GM21528 (cell line): ENCODE measurements at regions not wholly inside any gene's neighbourhood (a gene's known extent, or its start where the extent isn't known, plus 50 kb on each side); places are given as distances from the start of the nearest gene placed in this dataset.
"Not testable (repeated sequence)": the region's sequence is repeated elsewhere in the genome, so short reads cannot be mapped to it uniquely, and the experiment has no call there.

Source experiments
- ATAC-seq: cut with Tn5 transposase; IDR thresholded peaks from one replicate; pipeline ENCODE4 v1.9.1; 2021; ENCODE audit warnings: mild to moderate bottlenecking, moderate library complexity; ENCODE audit not compliant: unreplicated experiment, low FRiP score

DNA sequence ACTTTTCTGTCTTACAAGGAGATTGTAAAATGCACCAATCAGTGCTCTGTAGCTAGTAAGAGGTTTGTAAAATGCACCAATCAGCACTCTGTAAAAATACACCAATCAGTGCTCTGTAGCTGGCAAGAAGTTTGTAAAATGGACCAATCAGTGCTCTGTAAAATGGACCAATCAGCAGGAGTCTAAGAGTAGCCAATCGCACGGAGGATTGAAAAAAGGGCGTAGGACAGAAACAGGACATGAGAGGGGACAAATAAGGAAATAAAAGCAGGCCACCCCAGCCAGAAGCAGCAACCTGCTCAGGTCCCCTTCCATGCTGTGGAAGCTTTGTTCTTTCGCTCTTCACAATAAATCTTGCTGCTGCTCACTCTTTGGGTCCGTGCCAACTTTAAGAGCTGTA lies 199.1 kb upstream of the TRPC7 start:
- ATAC-seq = not testable (repeated sequence)

DNA sequence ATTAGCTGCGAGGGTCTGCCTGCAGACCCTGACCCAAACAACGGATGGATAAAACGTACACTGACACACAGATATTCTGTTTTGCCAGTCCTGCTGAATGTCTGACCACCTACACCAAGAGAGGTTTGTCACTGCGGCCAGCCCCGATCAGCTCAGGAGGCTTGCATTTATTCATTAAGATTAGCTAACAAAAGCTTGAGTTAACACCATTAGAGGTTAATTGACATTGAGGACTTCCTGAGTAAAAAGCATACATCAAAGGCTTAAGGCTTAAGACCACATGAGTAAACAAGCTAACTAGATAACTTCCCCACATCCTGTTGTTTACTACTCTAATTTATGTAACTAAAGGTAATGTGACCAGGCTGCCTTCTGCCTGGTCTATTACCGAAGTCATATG lies 198.1 kb upstream of the TRPC7 start:
- ATAC-seq = no peak

DNA sequence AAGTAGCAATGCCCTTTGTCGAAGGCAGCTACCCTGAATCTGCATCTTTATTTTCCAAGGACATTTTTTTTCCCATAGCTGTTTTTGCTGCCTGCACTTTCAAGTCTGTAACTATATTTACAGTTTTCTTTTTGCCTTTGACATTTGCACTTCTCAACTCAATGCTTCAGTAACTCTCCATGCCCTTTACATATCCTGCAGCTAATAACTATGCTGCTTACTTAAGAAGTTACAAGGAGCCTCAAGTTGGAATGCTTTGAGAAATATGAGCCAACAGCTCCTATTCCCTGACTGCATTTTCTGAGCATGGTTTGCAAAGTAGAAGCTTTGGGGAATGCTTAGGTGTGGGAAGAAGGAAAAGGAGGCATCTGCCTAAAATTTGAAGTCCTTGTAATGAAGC lies 194.8 kb upstream of the TRPC7 start:
- ATAC-seq = no peak

DNA sequence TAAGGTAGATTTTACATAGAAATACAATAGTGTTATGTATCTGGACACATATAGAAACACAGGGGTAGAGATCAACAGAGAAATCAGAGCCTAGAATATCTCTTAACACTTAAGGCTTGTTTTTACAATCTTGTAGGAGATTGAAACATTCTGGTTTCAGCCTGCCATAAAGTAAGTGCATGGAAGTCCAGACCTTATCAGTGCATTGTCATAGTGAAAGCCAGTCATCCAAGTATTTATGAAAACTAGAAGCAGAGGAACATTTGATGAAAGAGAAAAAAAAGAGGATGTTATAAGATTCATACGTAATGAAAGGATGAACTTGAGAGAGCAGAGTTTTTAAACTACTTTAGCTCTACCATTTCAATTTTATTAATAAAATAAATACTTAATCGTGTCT lies 194.3 kb upstream of the TRPC7 start:
- ATAC-seq = no peak

DNA sequence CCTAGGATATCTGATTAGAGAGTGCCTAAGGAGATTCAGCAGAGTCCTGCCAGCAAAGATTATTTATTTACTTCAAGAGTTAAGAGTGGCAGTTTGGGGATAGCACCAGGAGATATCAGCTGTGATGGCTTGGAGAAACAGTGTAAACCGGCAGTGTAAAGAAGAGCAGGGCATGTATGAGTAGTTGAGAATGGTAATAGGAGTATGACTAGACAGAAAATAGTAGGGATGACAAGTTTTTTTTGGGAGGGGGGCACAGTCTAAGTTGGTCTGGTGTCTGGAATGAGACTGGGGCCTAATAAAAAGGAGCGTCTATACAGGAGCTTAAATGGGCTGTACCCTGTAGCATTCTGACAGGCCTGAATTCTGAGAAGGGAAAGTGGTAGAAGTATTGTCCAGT lies 181.8 kb upstream of the TRPC7 start:
- ATAC-seq = not testable (repeated sequence)

DNA sequence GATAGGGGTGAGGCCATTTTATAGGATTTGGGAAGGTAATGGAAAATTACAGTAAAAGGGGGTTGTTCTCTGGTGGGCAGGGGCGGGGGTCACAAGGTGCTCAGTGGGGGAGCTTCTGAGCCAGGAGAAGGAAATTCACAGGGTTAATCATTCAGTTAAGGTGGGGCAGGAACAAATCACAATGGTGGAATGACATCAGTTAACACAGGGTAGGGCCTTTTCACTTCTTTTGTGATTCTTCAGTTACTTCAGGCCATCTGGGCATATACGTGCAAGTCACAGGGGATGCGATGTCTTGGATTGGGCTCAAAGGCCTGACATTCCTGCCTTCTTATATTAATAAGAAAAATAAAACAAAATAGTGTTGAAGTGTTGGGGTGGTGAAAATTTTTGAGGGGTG lies 181.1 kb upstream of the TRPC7 start:
- ATAC-seq = not testable (repeated sequence)

DNA sequence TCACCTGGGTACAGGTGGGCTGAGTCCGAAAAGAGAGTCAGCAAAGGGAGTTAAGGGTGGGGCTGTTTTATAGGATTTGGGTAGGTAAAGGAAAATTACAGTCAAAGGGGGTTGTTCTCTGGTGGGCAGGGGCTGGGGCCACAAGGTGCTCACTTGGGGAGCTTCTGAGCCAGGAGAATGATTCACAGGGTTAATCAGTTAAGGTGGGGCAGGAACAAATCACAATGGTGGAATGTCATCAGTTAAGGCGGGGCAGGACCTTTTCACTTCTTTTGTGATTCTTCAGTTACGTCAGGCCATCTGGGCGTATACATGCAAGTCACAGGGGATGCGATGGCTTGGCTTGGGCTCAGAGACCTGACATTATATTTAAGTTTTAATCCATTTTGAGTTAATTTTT lies 179.7 kb upstream of the TRPC7 start:
- not testable (repeated sequence) for ATAC-seq

DNA sequence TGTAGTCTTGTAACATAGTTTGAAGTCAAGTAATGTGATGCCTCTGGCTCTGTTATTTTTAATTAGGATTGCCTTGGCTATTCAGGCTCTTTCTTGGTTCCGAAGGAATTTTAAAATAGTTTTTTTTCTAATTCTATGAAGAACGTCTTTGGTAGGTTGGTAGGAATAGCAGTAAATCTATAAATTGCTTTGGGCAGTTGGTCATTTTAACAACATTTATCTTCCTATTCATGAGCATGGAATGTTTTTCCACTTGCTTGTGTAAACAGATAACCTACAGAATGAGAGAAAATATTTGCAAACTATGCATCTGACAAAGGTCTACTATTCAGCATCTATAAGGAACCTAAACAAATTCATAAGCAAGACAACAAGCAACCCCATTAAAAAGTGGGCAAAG lies 173.2 kb upstream of the TRPC7 start:
- ATAC-seq = no peak

DNA sequence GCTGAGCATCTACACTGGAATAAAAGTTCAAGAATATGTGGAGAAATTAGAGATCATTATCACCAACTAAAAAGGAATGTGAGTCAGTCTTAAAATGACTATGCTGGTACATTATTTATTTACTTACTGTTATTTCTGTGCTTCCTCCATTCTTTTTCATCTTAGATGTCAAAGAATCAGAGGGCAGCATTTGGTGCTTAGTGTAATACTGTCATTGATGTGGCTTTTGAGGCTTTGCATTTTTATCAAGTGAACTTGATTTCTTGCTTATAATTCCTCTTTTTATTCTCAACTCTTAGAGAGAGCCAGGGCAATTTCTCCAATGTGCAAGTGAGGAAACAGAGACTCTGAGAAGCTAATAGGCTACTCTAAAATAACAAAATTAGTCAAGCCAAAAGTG lies 163.7 kb upstream of the TRPC7 start:
- no peak for ATAC-seq

DNA sequence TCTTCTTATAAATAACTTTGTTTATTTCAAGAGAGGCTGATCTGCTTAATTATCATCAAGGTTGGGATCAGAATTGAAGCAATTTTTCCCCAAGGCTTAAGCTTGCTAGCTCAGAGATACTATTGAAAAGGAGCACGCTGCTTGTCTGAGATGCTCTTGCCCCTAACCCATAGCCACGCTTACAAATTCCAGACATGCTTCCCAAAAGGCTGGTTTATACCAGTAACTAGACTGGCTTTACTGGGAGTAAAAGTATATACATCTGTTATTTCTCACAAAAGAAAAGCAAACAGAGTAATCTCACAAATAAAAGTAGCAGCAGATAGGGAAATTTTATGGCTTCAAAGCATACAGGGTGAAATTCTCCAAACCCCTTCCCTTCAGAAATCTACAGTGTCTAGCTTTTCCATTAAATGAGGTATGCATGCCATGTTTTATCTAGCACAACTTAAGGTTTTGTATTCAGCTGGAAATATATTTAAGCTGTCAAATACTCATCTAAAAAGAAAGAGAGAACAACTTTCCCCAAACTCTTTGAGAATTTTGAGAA lies 163.2 kb upstream of the TRPC7 start:
- no peak for ATAC-seq

DNA sequence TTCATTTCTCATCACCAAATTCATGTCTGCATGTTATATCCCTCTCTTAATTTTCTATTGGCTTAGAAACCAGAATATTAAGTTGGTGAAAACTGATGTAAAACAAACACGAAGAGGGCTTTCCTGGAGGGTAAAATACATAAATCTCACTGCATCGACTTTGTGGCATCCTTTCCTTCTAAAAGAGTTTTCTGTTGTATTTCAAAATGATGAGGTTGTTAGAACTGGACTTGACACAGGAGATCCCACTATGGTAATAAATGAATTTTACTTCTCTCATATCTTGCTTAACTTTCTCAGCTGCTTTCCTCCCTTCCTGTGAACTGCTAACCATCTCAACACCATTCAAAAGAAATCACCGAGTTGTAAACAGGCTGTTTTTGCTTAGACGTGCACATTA lies 162.0 kb upstream of the TRPC7 start:
- no peak for ATAC-seq

DNA sequence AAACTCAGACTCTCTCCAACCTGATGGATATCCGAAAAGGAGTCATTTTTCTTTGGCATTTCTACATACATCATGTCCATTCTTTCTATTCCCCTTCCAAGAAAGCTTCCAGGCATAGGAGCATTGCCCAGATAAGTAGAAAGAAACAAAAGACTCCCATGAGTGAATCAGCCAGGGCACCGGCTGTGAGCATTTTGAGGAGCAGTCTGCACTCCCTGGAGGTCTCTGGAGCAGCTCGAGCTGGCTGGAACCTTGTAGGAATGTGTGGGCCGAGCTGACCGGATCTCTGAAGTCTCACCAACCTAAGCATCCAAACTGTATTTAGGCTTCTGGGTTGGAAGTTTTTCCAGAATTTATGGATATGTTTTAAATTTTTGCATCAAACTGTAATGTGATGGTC lies 161.4 kb upstream of the TRPC7 start:
- no peak for ATAC-seq

DNA sequence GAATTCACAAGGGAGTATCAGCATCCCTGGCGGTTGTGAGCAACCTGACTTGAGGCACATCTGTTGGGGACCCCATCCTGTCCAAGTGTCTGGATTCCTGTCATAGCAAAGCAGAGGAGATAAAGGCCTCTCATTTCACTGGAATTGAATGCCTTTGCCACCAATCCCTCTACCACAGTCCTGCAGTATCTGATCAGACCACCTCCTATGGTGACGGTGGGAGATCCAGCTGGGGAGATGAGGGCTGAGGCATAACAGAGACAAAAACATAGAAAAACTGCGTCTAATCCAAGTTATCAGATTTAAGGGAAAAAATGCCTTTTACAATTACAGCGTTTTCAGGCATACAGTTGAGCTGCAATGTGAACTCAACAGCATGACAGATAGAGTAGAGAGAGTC lies 160.7 kb upstream of the TRPC7 start:
- no peak for ATAC-seq

DNA sequence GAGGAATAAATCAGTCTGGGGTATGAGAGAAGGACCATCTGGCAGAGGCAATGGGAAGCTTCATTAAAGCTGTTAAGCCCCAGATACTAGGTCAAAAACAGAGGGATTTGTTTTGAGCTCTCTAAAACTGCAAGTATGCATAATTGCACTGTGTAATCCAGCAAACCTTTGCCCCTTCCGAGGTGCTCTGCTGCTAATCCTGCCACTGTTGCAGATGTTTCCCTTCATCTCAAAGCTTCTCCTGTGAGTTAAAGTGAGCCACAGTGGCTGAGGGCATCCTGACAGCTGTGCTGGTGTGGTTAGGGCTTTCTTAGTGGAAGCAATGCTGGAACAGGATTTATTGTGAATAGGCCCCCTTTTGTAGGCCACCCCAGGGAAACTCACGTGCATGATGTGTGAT lies 160.3 kb upstream of the TRPC7 start:
- no peak for ATAC-seq

DNA sequence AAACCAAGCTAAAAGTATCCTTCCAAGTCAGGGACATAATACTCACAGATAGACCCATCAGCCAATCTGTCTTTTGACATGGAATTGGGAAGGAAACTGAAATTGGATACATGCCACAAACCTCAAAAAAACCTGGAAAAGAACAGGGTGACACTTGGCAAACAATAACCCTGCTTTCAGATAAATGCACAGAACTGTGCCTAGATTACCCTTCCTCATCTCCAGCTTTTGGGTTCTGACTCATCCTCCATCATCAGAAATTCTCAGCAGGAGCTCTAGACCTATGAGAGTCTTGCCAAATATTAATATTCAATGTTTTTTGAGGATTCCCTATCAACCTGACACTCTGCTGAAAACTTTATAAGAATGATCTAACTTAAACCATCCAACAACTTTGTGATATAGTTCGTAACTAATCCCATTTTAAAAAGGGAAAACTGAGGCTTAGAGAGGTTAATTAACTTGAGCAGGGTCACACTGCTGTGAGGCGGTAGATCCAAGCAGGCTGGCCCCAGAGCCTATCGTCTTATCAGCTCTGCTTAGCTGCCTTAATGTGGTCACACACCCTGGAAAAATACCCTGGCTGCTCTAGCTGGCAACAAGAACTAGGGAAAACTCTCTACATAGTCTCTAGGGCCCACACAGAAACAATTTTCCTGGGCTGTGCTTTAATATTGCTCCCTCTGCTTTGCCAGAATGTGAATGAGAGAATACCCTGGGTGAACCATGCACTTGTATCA lies 157.0 kb upstream of the TRPC7 start:
- ATAC-seq = no peak

DNA sequence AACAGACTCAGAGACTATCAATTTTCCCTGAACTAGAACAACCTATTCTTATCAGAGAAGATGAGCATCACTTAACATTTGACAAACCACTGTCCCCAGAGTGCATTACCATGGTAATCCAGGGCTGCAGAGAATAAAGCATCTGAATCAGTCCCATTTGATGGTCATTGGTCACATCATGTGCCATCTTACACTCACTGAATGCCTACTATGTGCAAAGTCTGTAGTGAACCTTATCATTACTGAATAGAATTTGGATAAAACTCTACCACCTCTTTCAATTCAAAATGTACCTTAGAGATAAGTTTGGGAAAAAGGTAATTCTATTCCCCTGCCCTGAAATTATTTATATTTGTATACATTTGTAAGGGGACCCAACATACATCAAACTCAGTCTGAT lies 156.4 kb upstream of the TRPC7 start:
- no peak for ATAC-seq

DNA sequence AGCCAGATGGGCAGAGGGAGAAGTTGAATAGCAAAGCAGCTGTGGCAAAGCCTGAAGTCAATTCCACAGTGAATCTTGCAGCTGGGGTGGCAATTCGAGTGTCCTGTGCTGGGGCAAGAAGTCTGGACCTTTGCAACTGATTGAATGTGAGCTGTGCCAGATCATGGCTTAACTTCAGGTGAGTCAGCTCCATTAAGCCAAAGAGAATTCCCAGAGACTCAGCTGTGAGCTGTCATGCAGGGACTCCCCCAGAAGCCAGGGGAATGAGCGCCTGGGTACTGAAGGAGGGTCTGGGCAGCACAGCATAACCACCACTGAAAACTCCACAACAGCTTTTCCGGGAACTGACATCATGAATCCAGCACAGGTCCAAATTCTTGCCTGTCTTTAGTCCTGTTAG lies 153.5 kb upstream of the TRPC7 start:
- ATAC-seq = no peak

DNA sequence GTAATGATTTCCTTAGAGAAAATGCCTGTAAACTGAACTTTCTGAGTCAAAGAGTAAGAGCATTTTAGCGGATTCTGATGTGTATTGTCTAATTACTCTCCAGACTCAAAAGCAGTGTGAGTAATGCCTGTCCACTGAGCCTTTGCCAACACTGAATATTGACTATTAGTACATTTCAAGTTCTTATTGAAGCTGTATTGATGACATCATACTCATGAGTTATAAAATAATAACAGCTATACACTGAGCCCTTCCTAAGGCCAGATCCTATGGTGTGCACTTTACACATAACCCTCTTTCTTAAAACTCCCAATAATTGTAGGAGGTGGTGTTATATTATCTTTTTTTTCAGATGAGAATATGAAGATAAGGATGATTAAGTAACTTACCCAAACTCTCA lies 152.8 kb upstream of the TRPC7 start:
- ATAC-seq = no peak

DNA sequence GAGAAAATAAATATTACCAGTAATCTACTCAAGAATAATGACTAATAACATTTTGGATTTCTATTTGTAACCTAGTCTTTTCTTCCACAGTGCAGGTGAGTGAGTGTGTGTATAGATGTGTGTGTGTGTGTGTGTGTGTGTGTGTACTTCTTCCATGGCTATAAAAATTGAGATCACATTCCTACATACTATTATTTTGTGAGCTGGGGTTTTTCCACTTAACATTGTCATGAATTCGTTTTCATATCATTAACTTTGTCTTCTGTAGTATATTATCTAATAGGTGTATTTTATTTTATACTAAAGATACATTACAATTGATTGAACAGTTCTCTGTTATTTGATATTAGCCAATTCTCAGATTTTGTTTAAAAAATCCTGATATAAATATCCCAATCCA lies 152.4 kb upstream of the TRPC7 start:
- ATAC-seq = no peak

DNA sequence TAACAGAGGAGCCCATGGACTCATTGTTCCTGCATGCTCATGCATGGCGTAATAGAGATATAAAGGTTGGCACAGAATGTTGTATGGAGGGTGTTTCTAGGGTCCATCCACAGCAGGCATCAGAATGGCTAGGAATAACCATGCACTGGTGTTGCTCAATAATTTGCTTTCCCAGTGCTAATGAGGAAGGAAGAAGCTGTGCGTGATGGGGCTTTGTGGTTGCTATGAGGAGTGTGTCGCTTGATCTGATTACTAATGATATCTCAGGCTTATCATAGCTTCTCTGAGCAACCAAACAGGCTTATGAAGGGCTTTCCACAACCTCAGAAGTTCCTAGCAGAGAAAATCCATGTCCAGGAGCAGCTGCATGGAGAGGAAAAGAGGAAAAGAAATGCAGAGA lies 151.3 kb upstream of the TRPC7 start:
- no peak for ATAC-seq

DNA sequence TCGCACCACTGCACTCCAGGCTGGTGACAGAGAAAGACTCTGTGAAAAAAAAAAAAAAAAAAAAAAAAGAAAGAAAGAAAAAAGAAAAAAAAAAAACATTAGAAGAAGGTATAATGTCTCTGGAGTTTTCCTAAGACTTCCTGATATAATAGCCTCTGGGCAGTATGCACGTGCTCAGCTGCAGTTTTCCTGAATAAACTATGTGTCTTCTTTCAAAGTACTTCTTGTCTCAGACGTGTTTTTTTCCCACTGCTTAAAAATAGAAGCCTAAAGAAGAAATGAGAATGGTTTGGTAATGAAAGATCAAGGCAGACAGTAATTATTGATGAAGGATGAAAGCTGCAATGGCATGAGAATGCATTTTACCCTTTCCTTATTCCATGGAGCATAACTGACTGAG lies 148.1 kb upstream of the TRPC7 start:
- ATAC-seq = no peak

DNA sequence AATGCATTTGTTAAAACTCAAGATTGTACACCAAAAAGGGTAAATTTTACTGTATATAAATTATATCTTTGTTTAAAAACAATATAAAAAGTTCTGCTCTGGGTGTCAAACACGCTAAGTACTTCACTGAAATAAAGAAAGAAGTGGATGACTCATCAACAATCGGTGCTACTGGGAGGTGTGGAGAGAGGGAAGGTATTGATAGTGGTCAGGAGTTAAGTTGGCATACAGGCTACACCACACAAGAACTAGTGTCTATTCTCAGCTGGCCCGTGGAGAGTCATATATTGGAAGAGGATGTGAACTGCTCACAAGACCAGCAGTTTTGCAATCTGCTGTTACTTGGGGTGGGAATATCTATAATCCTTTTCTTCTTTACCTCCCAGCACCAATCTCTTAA lies 145.7 kb upstream of the TRPC7 start:
- no peak for ATAC-seq

DNA sequence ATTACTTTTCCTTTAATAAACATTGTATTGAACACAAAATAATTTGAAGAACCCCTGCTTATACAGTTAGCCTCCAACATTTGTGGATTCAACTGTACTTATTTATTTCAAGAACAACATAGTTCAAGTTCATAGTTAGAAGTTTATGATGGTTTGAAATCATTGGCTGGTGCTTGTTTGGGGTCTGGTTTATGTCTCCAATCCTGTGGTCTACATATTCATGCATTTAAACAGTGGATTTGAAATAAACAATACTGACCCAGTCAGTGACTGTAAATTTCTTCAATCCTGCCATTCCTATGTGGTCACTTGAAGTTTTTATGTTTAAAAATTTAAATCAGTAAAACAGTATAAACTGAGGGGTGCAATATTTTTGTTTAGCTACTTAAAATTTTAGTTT lies 145.1 kb upstream of the TRPC7 start:
- no peak for ATAC-seq
